HL-60 (cell line): ENCODE measurements at regions not wholly inside any gene's neighbourhood (a gene's known extent, or its start where the extent isn't known, plus 50 kb on each side); places are given as distances from the start of the nearest gene placed in this dataset.

ENCODE experiments used
- DNase-seq, 2 experiments: peaks; one replicate each; pipeline ENCODE4 v3.0.0-alpha.2; 2010 to 2020; ENCODE audit warnings: low read depth in 1 of 2, low spot score in 1 of 2
- H3K27ac ChIP-seq: fragments of 250-450 bp; sonication (Bioruptor Pico); replicated peaks from 2 replicates; pipeline ENCODE4 v1.5.1; 2020; ENCODE audit warnings: mild to moderate bottlenecking, moderate library complexity
- H3K27me3 ChIP-seq: fragments of 250-450 bp; sonication (Bioruptor Pico); 2 replicates; pipeline ENCODE4 v1.5.1; 2021; ENCODE audit warnings: mild to moderate bottlenecking, moderate library complexity; ENCODE audit not compliant: insufficient read depth, poor library complexity, severe bottlenecking
- H3K4me3 ChIP-seq: replicated peaks from 2 replicates; pipeline ENCODE4 v1.5.1; 2011; ENCODE audit warnings: mild to moderate bottlenecking, control low read depth, low read length; ENCODE audit not compliant: insufficient read depth
- GABPA ChIP-seq: IDR thresholded peaks from 2 replicates; pipeline ENCODE4 v1.6.1; 2012; ENCODE audit warnings: low read depth
- POLR2AphosphoS5 ChIP-seq: IDR thresholded peaks from 2 replicates; pipeline ENCODE4 v1.6.1; 2012; ENCODE audit warnings: low read depth
- SPI1 ChIP-seq: IDR thresholded peaks from 2 replicates; pipeline ENCODE4 v1.6.1; 2012; ENCODE audit warnings: low read depth, mild to moderate bottlenecking, borderline replicate concordance
- TF ChIP-seq, protein P1 (sequence below): IDR thresholded peaks from one replicate; pipeline ENCODE4 v1.5.1; 2011; ENCODE audit warnings: low read length, control low read depth, inconsistent platforms; ENCODE audit not compliant: insufficient read depth
- TF ChIP-seq, protein P2 (sequence below): IDR thresholded peaks from 2 replicates; pipeline ENCODE4 v1.6.1; 2012; ENCODE audit warnings: low read depth; ENCODE audit not compliant: insufficient replicate concordance

DNA sequence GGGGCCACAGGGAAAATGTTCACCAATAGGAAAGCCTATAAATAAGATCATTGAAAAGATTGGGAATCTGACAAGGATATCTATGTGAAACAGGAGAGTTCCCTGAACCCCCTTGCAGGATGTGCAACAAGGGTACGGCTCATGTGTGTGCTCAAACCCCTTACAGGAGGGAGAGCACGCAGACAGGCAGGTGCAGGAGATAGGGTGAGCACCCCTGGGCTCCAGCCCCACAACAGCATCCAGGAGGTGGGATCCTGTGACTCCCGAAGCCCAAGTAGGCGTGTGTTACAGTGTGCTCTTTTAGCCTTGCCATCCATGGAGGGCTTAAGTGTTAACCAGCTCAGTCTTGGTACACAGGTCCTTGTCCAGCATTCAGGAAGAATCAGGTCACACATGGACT is 204.2 kb downstream of the BMP7 start:
- DNase-seq: no peak
- no peak overlapping the region for H3K27ac ChIP-seq
- no peak overlapping the region for H3K4me3 ChIP-seq
- peaks cover 2% of the 10 kb centered on the region for H3K27me3 ChIP-seq
- TF ChIP-seq GABPA (no peak), POLR2AphosphoS5 (no peak), SPI1 (no peak)
- TF ChIP-seq, protein P1, sequence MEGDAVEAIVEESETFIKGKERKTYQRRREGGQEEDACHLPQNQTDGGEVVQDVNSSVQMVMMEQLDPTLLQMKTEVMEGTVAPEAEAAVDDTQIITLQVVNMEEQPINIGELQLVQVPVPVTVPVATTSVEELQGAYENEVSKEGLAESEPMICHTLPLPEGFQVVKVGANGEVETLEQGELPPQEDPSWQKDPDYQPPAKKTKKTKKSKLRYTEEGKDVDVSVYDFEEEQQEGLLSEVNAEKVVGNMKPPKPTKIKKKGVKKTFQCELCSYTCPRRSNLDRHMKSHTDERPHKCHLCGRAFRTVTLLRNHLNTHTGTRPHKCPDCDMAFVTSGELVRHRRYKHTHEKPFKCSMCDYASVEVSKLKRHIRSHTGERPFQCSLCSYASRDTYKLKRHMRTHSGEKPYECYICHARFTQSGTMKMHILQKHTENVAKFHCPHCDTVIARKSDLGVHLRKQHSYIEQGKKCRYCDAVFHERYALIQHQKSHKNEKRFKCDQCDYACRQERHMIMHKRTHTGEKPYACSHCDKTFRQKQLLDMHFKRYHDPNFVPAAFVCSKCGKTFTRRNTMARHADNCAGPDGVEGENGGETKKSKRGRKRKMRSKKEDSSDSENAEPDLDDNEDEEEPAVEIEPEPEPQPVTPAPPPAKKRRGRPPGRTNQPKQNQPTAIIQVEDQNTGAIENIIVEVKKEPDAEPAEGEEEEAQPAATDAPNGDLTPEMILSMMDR: no peak
- TF ChIP-seq, protein P2, sequence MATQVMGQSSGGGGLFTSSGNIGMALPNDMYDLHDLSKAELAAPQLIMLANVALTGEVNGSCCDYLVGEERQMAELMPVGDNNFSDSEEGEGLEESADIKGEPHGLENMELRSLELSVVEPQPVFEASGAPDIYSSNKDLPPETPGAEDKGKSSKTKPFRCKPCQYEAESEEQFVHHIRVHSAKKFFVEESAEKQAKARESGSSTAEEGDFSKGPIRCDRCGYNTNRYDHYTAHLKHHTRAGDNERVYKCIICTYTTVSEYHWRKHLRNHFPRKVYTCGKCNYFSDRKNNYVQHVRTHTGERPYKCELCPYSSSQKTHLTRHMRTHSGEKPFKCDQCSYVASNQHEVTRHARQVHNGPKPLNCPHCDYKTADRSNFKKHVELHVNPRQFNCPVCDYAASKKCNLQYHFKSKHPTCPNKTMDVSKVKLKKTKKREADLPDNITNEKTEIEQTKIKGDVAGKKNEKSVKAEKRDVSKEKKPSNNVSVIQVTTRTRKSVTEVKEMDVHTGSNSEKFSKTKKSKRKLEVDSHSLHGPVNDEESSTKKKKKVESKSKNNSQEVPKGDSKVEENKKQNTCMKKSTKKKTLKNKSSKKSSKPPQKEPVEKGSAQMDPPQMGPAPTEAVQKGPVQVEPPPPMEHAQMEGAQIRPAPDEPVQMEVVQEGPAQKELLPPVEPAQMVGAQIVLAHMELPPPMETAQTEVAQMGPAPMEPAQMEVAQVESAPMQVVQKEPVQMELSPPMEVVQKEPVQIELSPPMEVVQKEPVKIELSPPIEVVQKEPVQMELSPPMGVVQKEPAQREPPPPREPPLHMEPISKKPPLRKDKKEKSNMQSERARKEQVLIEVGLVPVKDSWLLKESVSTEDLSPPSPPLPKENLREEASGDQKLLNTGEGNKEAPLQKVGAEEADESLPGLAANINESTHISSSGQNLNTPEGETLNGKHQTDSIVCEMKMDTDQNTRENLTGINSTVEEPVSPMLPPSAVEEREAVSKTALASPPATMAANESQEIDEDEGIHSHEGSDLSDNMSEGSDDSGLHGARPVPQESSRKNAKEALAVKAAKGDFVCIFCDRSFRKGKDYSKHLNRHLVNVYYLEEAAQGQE: no peak

DNA sequence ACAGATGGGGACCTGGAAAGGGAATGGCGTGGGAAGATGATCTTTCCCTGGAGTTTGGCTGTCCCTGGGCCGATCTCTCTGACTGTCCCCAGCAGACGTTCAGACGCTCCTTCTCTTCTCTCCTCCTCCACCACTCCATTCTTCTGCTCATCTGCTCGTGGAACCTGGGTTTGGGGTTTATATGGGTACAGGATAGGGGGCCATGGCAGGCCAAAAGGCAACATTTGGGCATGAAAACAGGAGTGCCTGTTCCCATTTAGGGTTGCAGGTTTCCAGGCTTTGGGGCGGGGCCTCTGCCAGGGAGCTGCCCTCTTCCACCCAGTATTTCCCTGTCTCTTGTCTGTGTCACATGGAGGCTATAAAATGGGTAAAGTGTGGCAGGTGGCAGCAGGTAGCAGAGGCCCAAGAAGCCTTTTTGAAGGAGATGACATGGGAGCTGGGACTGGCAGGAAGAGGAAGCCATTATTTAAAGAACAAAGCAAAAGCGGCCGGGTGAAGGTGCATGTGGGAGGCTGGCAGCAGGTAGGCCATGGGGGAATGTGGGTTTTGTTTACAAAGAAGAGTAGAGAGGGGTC is 203.7 kb downstream of the BMP7 start:
- no peak overlapping the region for H3K27ac ChIP-seq
- no peak for DNase-seq

DNA sequence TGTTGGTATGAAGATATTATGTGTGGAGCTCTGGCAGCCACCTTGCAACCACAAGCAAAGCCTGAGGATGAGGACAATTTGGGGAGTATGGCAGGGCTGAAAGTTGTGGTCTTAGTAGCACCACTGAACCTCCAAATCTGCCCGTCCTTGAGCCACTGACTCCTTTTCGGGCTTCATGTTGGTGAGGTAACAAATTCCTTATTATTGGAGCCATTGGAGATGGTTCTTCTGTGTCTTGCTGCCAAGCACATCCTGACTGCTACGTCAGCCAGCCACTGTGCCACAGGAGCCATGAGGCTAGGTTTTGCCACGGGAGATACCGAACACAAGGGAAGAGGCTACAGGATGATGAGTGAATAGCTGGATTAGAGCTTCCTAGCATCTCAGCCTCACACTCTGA is 201.6 kb downstream of the BMP7 start:
- DNase-seq: no peak
- Histone ChIP-seq H3K27me3 (peaks cover 3% of the 10 kb centered on the region), H3K4me3 (no peak overlapping the region), H3K27ac (no peak overlapping the region)
- TF ChIP-seq, protein P1: no peak
- TF ChIP-seq GABPA: no peak
- TF ChIP-seq SPI1: no peak
- no peak for TF ChIP-seq POLR2AphosphoS5
- TF ChIP-seq, protein P2: no peak

More for the DNA sequence above, 203.7 kb downstream of the BMP7 start:
- Histone ChIP-seq H3K4me3 (no peak overlapping the region), H3K27me3 (peaks cover 3% of the 10 kb centered on the region)
- TF ChIP-seq, protein P2: no peak
- TF ChIP-seq, protein P1: no peak
- no peak for TF ChIP-seq POLR2AphosphoS5
- no peak for TF ChIP-seq SPI1
- TF ChIP-seq GABPA: no peak
